ENCODE measurements at regions not wholly inside any gene's neighbourhood (a gene's known extent, or its start where the extent isn't known, plus 50 kb on each side); places are given as distances from the start of the nearest gene placed in this dataset.

DNA sequence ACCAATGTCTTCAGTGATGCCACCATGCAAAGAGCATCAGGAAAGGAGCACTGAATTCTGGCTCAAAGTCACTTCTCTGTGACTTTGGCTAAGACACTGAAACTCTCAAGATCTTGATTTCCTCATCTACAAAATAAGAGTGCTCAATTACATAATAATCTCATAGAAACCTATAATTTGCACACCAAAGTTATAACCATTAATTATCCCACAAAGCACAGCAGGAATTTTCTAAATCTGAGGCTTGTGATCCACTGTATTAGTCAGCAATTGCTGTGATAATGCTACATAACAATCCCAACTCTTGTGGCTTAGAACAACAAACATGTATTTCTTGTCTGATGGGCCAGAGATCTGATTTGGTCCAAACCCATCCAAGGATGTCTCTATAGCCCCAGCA lies 108.7 kb downstream of the PSMG1 start:
- TF ChIP-seq POLR2AphosphoS2 (IDR thresholded peaks at IDR 0.05; ENCODE audit: low read depth, low read length), result no peak
- TF ChIP-seq ZZZ3 (IDR thresholded peaks at IDR 0.05; ENCODE audit: control insufficient read depth, insufficient read length, low read depth), result no peak
- no peak for TF ChIP-seq TBL1XR1 (IDR thresholded peaks at IDR 0.05; ENCODE audit: low read depth, low read length)
- TF ChIP-seq, protein P1, sequence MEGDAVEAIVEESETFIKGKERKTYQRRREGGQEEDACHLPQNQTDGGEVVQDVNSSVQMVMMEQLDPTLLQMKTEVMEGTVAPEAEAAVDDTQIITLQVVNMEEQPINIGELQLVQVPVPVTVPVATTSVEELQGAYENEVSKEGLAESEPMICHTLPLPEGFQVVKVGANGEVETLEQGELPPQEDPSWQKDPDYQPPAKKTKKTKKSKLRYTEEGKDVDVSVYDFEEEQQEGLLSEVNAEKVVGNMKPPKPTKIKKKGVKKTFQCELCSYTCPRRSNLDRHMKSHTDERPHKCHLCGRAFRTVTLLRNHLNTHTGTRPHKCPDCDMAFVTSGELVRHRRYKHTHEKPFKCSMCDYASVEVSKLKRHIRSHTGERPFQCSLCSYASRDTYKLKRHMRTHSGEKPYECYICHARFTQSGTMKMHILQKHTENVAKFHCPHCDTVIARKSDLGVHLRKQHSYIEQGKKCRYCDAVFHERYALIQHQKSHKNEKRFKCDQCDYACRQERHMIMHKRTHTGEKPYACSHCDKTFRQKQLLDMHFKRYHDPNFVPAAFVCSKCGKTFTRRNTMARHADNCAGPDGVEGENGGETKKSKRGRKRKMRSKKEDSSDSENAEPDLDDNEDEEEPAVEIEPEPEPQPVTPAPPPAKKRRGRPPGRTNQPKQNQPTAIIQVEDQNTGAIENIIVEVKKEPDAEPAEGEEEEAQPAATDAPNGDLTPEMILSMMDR (IDR thresholded peaks at IDR 0.05 in 2 of 3, conservative IDR thresholded peaks at IDR 0.05 in 1 of 3; ENCODE audit: control insufficient read depth in 2 of 3, extremely low read depth in 1 of 3, insufficient read depth in 1 of 3, low read depth in 3 of 3, low read length in 3 of 3), result no peak
- TF ChIP-seq POLR2AphosphoS5 (IDR thresholded peaks at IDR 0.05; ENCODE audit: low read length), result no peak
- TF ChIP-seq NFYB (IDR thresholded peaks at IDR 0.05; ENCODE audit: insufficient read depth, low read depth, low read length), result no peak
- no peak for TF ChIP-seq CHD2 (IDR thresholded peaks at IDR 0.05; ENCODE audit: borderline replicate concordance, low read depth, low read length)

Measured in GM12878 (cell line).